ENCODE measurements at regions not wholly inside any gene's neighbourhood (a gene's known extent, or its start where the extent isn't known, plus 50 kb on each side); places are given as distances from the start of the nearest gene placed in this dataset.

- no peak for DNase-seq (ENCODE audit: low read depth in 2 of 2, low spot score in 1 of 2)
Measured at GRCh38 chr5:104223885-104224773, 661.5 kb upstream of the NUDT12 start.

- DNase-seq (ENCODE audit: low read depth in 2 of 2, low spot score in 1 of 2) = no peak
Measured at GRCh38 chr5:104218200-104218599, 655.6 kb upstream of the NUDT12 start.

GRCh38 chr5:104213216-104213615 lies 650.6 kb upstream of the NUDT12 start:
- no peak for DNase-seq (ENCODE audit: low read depth in 2 of 2, low spot score in 1 of 2)

GRCh38 chr5:104199771-104200170 lies 637.2 kb upstream of the NUDT12 start:
- DNase-seq (ENCODE audit: low read depth in 2 of 2, low spot score in 1 of 2) = no peak

GRCh38 chr5:104198156-104198555 lies 635.6 kb upstream of the NUDT12 start:
- DNase-seq (ENCODE audit: low read depth in 2 of 2, low spot score in 1 of 2) = no peak

- DNase-seq (ENCODE audit: low read depth in 2 of 2, low spot score in 1 of 2) = no peak
Measured at GRCh38 chr5:104189909-104190308, 627.3 kb upstream of the NUDT12 start.

GRCh38 chr5:104189031-104189430 lies 626.4 kb upstream of the NUDT12 start:
- DNase-seq (ENCODE audit: low read depth in 2 of 2, low spot score in 1 of 2) = no peak

GRCh38 chr5:104187656-104188055 lies 625.1 kb upstream of the NUDT12 start:
- no peak for DNase-seq (ENCODE audit: low read depth in 2 of 2, low spot score in 1 of 2)

- DNase-seq (ENCODE audit: low read depth in 2 of 2, low spot score in 1 of 2) = no peak
Measured at GRCh38 chr5:104186510-104186909, 623.9 kb upstream of the NUDT12 start.

GRCh38 chr5:104186100-104186499 lies 623.5 kb upstream of the NUDT12 start:
- no peak for DNase-seq (ENCODE audit: low read depth in 2 of 2, low spot score in 1 of 2)

- no peak for DNase-seq (ENCODE audit: low read depth in 2 of 2, low spot score in 1 of 2)
Measured at GRCh38 chr5:104184264-104184663, 621.7 kb upstream of the NUDT12 start.

GRCh38 chr5:104178829-104179456 lies 616.4 kb upstream of the NUDT12 start:
- DNase-seq (ENCODE audit: low read depth in 2 of 2, low spot score in 1 of 2) = no peak

- no peak for DNase-seq (ENCODE audit: low read depth in 2 of 2, low spot score in 1 of 2)
Measured at GRCh38 chr5:104178066-104178465, 615.5 kb upstream of the NUDT12 start.

- no peak for DNase-seq (ENCODE audit: low read depth in 2 of 2, low spot score in 1 of 2)
Measured at GRCh38 chr5:104177651-104178050, 615.1 kb upstream of the NUDT12 start.

GRCh38 chr5:104172976-104173375 lies 610.4 kb upstream of the NUDT12 start:
- DNase-seq (ENCODE audit: low read depth in 2 of 2, low spot score in 1 of 2) = no peak

GRCh38 chr5:104171958-104172690 lies 609.5 kb upstream of the NUDT12 start:
- no peak for DNase-seq (ENCODE audit: low read depth in 2 of 2, low spot score in 1 of 2)

GRCh38 chr5:104170926-104171325 lies 608.3 kb upstream of the NUDT12 start:
- no peak for DNase-seq (ENCODE audit: low read depth in 2 of 2, low spot score in 1 of 2)

GRCh38 chr5:104146652-104147051 lies 584.1 kb upstream of the NUDT12 start:
- no peak for DNase-seq (ENCODE audit: low read depth in 2 of 2, low spot score in 1 of 2)

GRCh38 chr5:104139840-104140239 lies 577.3 kb upstream of the NUDT12 start:
- no peak for DNase-seq (ENCODE audit: low read depth in 2 of 2, low spot score in 1 of 2)

GRCh38 chr5:104130320-104130719 lies 567.7 kb upstream of the NUDT12 start:
- no peak for DNase-seq (ENCODE audit: low read depth in 2 of 2, low spot score in 1 of 2)

- no peak for DNase-seq (ENCODE audit: low read depth in 2 of 2, low spot score in 1 of 2)
Measured at GRCh38 chr5:104128348-104128747, 565.8 kb upstream of the NUDT12 start.

- no peak for DNase-seq (ENCODE audit: low read depth in 2 of 2, low spot score in 1 of 2)
Measured at GRCh38 chr5:104126980-104127379, 564.4 kb upstream of the NUDT12 start.

Data from stimulated activated CD8-positive, alpha-beta memory T cell treated with anti-CD3 and anti-CD28 coated beads, Interleukin-4, amount 100 ng/mL, for 4 hours (primary cell).